Nephron progenitor cell (in vitro differentiated cells): ENCODE measurements at regions not wholly inside any gene's neighbourhood (a gene's known extent, or its start where the extent isn't known, plus 50 kb on each side); places are given as distances from the start of the nearest gene placed in this dataset.

Experiments used
- DNase-seq: peaks from one replicate; pipeline ENCODE4 v3.0.0; 2021
- H3K27ac Mint-ChIP-seq: 2 replicates; pipeline ENCODE4 v1.8.0; 2021; ENCODE audit warnings: mild to moderate bottlenecking, moderate library complexity, mixed read lengths
- H3K27me3 Mint-ChIP-seq: 2 replicates; pipeline ENCODE4 v1.8.0; 2021; ENCODE audit warnings: mild to moderate bottlenecking, low read depth, mixed read lengths; ENCODE audit not compliant: poor library complexity
- H3K36me3 Mint-ChIP-seq: 2 replicates; pipeline ENCODE4 v1.8.0; 2021; ENCODE audit warnings: low read depth, mixed read lengths
- H3K4me1 Mint-ChIP-seq: 2 replicates; pipeline ENCODE4 v1.8.0; 2021; ENCODE audit warnings: mixed read lengths
- H3K4me3 Mint-ChIP-seq: 2 replicates; pipeline ENCODE4 v1.8.0; 2021; ENCODE audit warnings: mild to moderate bottlenecking, moderate library complexity, mixed read lengths
- H3K9me3 Mint-ChIP-seq: 2 replicates; pipeline ENCODE4 v1.8.0; 2021; ENCODE audit warnings: mild to moderate bottlenecking, moderate library complexity, mixed read lengths
- CTCF ChIP-seq: fragments of 200-600 bp; sonication (generic); IDR thresholded peaks from 2 replicates; pipeline ENCODE4 v1.5.0; 2021; ENCODE audit warnings: antibody characterized with exemption

GRCh38 chr7:68434857-68435256 lies 1163.4 kb upstream of the AUTS2 start:
- no peak for TF ChIP-seq CTCF
- Mint-ChIP-seq H3K4me1 (peaks cover 6% of the 10 kb centered on the region), H3K27me3 (peaks cover 14% of the 10 kb centered on the region), H3K36me3 (no peaks in the 10 kb centered on the region), H3K4me3 (no peak overlapping the region), H3K27ac (no peak overlapping the region), H3K9me3 (no peaks in the 10 kb centered on the region)
- peak; percentile 11 for DNase-seq

GRCh38 chr7:68438016-68438415 lies 1160.3 kb upstream of the AUTS2 start:
- DNase-seq: no peak
- Mint-ChIP-seq H3K27me3 (peaks cover 5% of the 10 kb centered on the region), H3K36me3 (no peaks in the 10 kb centered on the region), H3K9me3 (no peaks in the 10 kb centered on the region), H3K27ac (no peak overlapping the region), H3K4me1 (peaks cover 11% of the 10 kb centered on the region), H3K4me3 (no peak overlapping the region)
- no peak for TF ChIP-seq CTCF

GRCh38 chr7:68438811-68439210 lies 1159.5 kb upstream of the AUTS2 start:
- Mint-ChIP-seq H3K4me1 (peaks cover 11% of the 10 kb centered on the region), H3K9me3 (no peaks in the 10 kb centered on the region), H3K27me3 (peaks cover 7% of the 10 kb centered on the region)

GRCh38 chr7:68439897-68440296 lies 1158.4 kb upstream of the AUTS2 start:
- Mint-ChIP-seq H3K36me3 (no peaks in the 10 kb centered on the region), H3K9me3 (no peaks in the 10 kb centered on the region), H3K27ac (no peak overlapping the region), H3K4me1 (peaks cover 9% of the 10 kb centered on the region), H3K4me3 (no peak overlapping the region), H3K27me3 (peaks cover 8% of the 10 kb centered on the region)
- no peak for DNase-seq
- no peak for TF ChIP-seq CTCF

More at GRCh38 chr7:68438811-68439210, 1159.5 kb upstream of the AUTS2 start:
- DNase-seq: no peak
- no peak overlapping the region for H3K27ac Mint-ChIP-seq
- TF ChIP-seq CTCF: no peak
- H3K4me3 Mint-ChIP-seq: no peak overlapping the region
- no peaks in the 10 kb centered on the region for H3K36me3 Mint-ChIP-seq

- H3K9me3 Mint-ChIP-seq: peaks cover 4% of the 10 kb centered on the region
- H3K27ac Mint-ChIP-seq: no peak overlapping the region
- peaks cover 8% of the 10 kb centered on the region for H3K27me3 Mint-ChIP-seq
- TF ChIP-seq CTCF: no peak
- DNase-seq: no peak
- no peak overlapping the region for H3K4me3 Mint-ChIP-seq
- H3K36me3 Mint-ChIP-seq: no peaks in the 10 kb centered on the region
- peaks cover 5% of the 10 kb centered on the region for H3K4me1 Mint-ChIP-seq
These were observed 1157.4 kb upstream of the AUTS2 start for GRCh38 chr7:68440866-68441265.

GRCh38 chr7:68441645-68442044 lies 1156.6 kb upstream of the AUTS2 start:
- TF ChIP-seq CTCF: no peak
- no peak for DNase-seq
- Mint-ChIP-seq H3K4me3 (no peak overlapping the region), H3K36me3 (no peaks in the 10 kb centered on the region), H3K9me3 (peaks cover 5% of the 10 kb centered on the region), H3K4me1 (peaks cover 5% of the 10 kb centered on the region), H3K27ac (peak overlapping the region; percentile 3), H3K27me3 (peaks cover 8% of the 10 kb centered on the region)
